HG03469 (cell line): ENCODE measurements at regions not wholly inside any gene's neighbourhood (a gene's known extent, or its start where the extent isn't known, plus 50 kb on each side); places are given as distances from the start of the nearest gene placed in this dataset.
"Not testable (repeated sequence)": the region's sequence is repeated elsewhere in the genome, so short reads cannot be mapped to it uniquely, and the experiment has no call there.

Experiments
- ATAC-seq: cut with Tn5 transposase; IDR thresholded peaks from one replicate; pipeline ENCODE4 v1.9.1; 2021; ENCODE audit warnings: mild to moderate bottlenecking, moderate library complexity, moderate number of reproducible peaks; ENCODE audit not compliant: unreplicated experiment

DNA sequence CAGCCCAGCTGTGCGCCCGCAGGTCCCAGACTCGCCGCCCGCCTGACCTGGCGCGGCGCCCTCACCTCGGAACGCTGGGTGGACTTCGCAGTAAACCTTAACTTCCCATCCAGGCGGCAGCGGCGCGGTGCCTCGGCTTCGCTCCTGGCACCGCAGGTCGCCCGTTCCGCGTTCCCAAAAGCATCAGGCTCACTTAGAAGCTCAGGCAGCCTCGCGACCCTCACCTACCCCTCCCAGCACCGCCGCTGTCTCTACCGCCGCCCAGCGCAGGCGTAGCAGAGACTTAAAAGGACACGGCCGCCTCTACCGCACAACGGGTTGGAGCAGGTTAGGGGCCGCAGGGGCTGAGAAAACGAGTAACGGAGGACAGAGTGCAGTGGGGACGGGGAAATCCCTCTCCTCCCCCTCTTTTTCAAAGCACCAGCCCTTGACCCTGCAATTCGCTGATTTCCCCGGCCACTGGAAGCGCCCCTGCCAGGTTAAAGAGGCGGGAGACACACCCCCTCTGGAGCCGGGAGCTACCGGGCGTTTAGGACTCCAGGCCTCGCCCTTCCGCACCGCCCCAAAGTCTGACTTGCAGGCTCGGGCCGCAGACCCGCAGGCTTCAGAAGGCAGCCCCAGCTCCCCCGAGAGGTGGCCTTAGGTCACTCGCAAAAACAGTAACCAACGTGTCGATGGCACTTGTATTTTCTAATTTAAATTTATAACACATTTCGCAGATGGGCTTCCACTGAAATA lies 328.5 kb downstream of the FAM72C start:
- no peak for ATAC-seq

DNA sequence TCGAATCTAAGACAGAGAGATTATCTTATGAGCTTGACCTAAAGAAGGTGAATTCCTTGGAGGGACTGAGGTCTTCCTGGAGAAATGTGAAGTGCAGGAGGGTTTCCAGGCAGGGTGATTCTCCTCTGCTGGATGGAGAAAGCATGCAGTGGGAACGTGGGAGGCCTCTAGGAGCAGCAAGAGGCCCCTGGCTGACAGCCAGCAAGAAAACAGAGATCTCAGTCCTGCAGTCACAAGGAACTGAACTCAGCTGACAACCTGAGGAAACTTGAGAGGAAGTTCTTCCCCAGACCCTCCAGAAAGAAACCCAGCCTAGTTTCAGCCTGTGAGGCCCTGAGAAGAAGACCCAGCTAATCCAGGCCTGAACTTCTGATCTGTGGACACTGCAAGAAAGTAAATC lies 345.9 kb downstream of the FAM72C start:
- no peak for ATAC-seq

GRCh38 chr1:143619851-143620250 lies 351.9 kb downstream of the FAM72C start:
- ATAC-seq: no peak

DNA sequence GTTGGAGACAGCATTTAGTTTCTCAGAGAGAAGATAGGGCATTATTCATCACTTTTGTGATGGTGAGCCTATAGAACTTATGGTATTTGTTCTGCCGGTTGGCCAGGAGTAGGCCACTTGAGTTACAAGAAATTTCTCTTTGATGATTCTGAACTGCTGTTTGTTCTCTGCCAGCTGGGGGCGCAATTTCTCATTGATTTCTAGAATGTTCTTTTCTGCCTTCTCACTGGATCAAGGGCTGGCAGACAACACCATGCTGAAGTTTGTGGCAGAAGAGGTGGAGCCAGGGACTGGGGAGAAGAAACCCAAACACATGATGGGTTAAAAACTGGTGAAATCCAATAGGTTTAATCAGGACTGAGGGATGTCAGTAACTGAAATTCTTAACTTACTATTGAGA lies 360.6 kb downstream of the FAM72C start:
- no peak for ATAC-seq

DNA sequence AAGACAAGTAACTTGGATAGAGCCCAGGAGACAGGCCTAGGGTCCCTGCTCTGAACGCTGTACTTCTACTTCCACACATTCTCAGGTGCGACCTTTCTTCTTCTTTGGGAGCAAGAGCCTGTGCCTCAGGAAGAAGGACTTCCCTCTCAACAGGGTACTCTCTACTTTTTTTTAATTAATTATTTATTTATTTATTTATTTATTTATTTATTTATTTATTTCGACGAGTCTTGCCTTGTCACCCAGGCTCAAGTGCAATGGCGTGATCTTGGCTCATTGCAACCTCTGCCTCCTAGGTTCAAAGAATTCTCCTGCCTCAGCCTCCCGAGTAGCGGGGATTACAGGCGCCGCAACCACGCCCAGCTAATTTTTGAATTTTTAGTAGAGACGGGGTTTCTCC lies 361.6 kb downstream of the FAM72C start:
- no peak for ATAC-seq

- no peak for ATAC-seq
Measured at GRCh38 chr1:143604887-143605286, 366.9 kb downstream of the FAM72C start.

DNA sequence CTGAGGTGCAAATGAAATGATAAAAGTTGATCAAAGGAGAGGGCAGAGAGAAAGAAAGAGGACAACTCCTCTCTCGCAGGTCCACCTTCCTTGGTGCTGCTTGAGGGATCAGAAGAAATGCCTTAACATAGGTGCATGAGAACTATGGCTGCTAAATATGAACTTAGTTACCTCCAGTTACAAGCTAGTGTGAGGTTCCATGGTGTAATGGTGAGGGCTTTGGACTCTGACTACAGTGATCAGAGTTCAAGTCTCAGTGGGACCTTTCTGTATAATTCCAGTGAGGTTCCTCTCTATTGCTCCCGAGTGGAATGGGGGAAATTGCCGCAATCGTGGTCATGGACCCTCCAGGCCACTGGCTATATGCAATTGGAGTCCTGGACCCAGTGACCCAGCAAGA lies 387.3 kb downstream of the FAM72C start:
- no peak for ATAC-seq

GRCh38 chr1:143574891-143575520 lies 396.8 kb downstream of the FAM72C start:
- ATAC-seq: no peak

- not testable (repeated sequence) for ATAC-seq
Measured at GRCh38 chr1:143572661-143573060, 399.1 kb downstream of the FAM72C start.

DNA sequence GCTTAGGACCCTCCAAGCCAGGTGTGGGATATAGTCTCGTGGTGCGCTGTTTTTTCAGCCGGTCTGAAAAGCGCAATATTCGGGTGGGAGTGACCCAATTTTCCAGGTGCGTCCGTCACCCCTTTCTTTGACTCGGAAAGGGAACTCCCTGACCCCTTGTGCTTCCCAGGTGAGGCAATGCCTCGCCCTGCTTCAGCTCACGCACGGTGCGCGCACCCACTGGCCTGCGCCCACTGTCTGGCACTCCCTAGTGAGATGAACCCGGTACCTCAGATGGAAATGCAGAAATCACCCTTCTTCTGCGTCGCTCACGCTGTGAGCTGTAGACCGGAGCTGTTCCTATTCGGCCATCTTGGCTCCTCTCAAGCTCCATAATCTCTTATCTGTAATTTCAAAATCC lies 408.0 kb downstream of the FAM72C start:
- not testable (repeated sequence) for ATAC-seq

DNA sequence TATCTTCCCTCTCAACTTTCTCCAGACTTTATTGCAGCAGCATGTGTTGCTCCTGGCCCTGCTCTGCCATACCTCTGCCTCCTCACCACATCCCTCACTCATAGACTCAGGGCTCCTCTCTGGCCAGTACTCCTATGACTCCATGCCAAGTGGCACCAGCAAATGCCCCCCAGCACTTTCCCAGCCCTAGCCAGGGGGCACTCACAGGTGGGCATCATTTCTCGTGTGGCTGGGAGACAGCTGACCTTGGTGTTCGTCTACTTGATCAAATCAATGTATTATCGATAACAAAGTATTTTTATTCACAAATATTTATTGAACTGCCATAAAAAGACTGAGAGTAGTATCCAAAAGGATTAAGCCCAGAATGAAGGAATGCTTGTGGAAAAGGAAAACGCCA lies 418.2 kb downstream of the FAM72C start:
- ATAC-seq: no peak

DNA sequence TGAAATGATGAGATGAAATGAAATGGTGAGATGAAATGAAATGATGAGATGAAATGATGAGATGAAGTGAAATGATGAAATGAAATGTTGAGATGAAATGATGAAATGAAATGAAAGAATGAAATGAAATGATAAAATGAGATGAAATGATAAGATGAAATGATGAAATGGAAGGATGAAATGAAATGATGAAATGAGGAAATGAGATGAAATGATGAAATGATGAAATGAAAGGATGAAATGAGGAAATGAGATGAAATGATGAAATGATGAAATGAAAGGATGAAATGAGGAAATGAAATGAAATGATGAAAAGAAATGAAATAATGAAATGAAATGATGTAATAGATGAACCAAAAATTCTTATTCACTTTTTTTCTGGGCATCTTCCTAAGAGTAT lies 467.1 kb downstream of the FAM72C start:
- ATAC-seq: not testable (repeated sequence)

DNA sequence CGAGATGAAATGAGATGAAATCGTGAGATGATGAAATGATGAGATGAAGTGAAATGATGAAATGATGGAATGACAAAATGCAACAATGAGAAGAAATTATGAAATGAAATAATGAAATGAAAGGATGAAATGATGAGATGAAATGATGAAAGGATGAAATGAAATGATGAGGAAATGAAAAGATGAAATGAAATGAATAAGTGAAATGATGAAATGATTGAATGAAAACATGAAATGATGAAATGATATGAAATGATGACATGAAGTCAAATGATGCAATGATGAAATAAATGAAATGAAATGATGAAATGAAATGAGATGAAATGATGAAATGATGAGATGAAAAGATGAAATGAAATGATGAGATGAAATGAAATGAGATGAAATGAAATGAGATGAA lies 467.7 kb downstream of the FAM72C start:
- not testable (repeated sequence) for ATAC-seq

DNA sequence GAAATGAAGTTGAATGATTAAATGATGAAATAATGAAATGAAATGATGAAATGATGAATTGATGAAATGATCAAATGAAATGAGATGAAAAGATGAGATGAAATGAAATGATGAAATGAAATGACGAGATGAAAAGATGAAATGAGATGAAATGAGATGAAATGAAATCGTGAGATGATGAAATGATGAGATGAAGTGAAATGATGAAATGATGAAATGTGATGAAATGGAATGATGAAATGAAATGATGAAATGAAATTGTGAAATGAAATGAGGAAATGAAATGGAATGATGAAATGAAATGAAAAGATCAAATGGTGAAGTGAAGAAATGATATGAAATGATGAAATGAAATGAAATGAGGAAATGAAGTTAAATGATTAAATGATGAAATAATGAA lies 468.7 kb downstream of the FAM72C start:
- not testable (repeated sequence) for ATAC-seq

DNA sequence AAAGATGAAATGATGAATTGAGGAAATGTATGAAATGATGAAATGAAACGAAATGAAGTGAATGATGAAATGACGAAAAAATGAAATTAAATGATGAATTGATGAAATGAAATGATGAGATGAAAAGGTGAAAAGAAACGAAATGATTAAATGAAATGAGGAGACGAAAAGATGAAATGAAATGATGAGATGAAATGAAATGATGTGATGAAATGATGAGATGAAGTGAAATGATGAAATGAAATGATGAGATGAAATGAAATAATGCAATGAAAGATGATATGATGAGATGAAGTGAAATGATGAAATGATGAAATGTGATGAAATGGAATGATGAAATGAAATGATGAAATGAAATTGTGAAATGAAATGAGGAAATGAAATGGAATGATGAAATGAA lies 469.7 kb downstream of the FAM72C start:
- ATAC-seq: not testable (repeated sequence)

- not testable (repeated sequence) for ATAC-seq
Measured at GRCh38 chr1:143498059-143498749, 473.6 kb downstream of the FAM72C start.

DNA sequence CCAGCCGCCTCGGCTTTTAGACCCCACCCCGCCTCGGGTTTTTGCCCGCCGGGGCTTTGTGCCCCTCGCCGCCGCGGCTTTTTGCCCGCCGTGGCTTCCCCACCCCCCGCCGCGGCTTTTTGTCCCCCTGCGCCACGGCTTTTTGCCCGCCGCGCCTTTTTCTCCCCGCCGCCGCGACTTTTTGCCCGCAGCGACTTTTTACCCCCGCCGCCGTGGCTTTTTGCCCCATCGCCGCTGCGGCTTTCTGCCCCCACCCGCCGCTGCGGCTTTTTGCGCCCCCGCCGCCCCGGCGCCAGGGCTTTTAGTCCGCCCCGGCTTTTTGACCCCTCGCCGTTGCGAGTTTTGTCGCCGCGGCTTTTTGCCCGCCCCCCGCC lies 474.4 kb downstream of the FAM72C start:
- no peak for ATAC-seq

- ATAC-seq: not testable (repeated sequence)
Measured at GRCh38 chr1:143496526-143497373, 475.0 kb downstream of the FAM72C start.
